Fibroblast of the aortic adventitia (primary cell): ENCODE measurements at regions not wholly inside any gene's neighbourhood (a gene's known extent, or its start where the extent isn't known, plus 50 kb on each side); places are given as distances from the start of the nearest gene placed in this dataset.

Experiments
- DNase-seq: peaks from one replicate; pipeline ENCODE4 v3.0.0-alpha.2; 2010; ENCODE audit warnings: low read depth
- H3K4me3 ChIP-seq: 2 replicates; pipeline ENCODE4 v1.5.1; 2011; ENCODE audit warnings: low read depth, mild to moderate bottlenecking, control low read depth, low read length, moderate library complexity
- TF ChIP-seq, protein P1 (sequence below): IDR thresholded peaks from 2 replicates; pipeline ENCODE4 v1.5.1; 2011; ENCODE audit warnings: mild to moderate bottlenecking, low read length, control low read depth, inconsistent platforms; ENCODE audit not compliant: insufficient read depth

DNA sequence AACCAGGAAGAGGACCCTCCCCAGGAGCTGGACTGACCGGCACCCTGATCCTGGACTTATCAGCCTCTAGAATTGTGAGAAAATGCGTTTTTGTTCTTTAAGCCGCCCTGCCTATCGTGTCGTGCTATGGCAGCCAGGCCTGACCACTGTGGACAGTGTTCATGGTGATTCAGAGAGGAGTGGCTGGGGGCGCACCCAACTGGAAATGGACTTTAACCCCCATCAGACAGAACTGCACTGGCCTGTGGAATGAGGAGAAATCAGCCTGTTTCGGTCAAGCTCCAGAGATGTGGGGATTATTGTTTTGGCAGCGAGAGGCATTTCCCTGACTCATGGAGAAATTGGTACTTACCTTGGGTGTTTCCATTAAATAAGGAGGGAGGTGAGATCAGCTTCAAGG lies 1437.8 kb downstream of the BRD1 start:
- no peak overlapping the region for H3K4me3 ChIP-seq
- TF ChIP-seq, protein P1, sequence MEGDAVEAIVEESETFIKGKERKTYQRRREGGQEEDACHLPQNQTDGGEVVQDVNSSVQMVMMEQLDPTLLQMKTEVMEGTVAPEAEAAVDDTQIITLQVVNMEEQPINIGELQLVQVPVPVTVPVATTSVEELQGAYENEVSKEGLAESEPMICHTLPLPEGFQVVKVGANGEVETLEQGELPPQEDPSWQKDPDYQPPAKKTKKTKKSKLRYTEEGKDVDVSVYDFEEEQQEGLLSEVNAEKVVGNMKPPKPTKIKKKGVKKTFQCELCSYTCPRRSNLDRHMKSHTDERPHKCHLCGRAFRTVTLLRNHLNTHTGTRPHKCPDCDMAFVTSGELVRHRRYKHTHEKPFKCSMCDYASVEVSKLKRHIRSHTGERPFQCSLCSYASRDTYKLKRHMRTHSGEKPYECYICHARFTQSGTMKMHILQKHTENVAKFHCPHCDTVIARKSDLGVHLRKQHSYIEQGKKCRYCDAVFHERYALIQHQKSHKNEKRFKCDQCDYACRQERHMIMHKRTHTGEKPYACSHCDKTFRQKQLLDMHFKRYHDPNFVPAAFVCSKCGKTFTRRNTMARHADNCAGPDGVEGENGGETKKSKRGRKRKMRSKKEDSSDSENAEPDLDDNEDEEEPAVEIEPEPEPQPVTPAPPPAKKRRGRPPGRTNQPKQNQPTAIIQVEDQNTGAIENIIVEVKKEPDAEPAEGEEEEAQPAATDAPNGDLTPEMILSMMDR: no peak
- DNase-seq: no peak

DNA sequence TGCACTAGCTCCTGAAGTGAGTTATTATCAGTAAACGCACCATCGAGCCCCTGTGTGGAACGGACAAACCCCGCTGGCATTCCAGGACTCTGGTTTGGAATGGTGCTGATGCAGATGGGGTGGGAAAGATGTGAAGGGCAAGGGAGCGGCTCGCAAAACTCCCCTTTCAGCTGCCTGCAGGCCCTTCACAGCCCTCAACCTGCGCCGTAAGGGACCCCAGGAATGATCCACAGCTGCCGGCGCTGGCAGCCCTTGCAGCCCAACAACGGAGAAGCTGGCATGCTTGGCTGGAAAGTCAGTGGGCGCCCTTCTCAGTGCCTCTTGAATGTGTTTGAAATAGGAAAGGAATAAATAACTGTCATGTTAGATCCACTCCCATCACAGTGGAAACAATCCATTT lies 1445.5 kb downstream of the BRD1 start:
- no peak overlapping the region for H3K4me3 ChIP-seq
- TF ChIP-seq, protein P1: no peak
- no peak for DNase-seq

DNA sequence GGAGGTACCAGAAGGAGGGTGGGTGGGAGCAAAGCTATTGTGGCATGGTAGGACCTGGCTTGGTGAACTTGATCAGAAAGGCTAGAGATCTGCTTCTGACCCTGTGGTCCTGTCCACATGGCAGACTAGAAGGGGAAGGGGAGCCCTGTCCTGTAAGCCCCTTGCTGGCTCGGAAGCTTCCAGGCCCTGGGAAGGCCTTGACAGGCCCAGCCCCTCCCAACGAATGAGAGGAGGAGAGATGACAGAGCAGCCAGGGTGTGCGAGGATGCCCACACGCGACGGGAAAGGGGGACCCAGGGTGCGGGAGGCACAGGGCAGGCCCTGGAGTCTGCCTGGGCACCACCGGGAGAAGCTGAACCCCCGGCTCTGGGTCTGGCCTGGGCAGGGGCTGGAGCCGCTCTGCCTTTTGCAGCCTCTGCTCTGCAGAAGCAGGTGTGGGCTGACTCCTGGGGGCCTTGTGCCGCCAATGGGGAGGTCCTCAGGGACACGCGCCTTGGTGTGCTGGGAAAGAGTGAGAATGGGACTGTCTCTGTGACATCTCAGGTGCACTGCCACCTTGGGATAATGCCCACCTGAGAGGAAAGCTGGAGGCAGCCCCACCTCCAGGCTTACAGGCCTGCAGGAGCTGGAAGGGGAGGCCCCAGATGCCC lies 1447.5 kb downstream of the BRD1 start:
- no peak overlapping the region for H3K4me3 ChIP-seq
- DNase-seq: no peak
- TF ChIP-seq, protein P1: no peak

DNA sequence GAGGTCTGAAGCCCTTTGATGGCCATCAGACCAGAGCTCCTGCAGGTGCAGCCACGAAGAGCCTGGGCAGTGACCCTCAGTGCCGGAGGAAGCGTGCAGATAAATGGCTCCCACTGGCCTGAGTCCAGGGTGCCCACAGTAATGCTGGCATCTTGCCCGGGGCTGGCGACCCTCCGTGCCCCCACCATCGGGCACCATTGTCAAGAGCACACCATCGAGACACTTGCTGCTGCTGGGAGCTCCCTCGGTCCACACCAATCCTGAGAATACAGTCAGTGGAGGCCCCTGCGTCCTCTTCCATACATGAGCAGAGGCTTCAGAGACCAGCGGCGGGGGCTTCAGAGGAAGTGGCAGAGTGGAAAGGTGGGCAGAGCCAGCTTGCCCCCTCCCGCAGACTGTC lies 1448.3 kb downstream of the BRD1 start:
- no peak for DNase-seq
- TF ChIP-seq, protein P1: no peak
- H3K4me3 ChIP-seq: no peak overlapping the region

DNA sequence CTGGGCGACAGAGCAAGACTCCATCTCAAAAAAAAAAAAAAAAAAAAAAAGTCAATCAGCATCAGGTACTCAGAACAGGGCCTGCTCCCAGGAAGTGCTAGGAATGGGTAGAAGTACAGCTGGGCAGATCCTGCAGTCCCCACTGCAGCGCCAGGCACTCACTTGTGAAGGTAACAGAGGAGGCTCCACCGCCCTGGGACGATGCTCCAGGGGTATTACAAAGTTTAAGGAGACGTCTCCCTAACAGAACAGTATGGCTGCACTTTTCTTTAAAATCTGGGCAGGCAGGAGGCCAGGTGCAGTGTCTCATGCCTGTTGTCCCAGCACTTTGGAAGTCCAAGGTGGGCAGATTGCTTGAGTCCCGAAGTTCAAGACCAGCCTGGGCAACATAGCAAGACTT lies 1449.0 kb downstream of the BRD1 start:
- no peak for DNase-seq

DNA sequence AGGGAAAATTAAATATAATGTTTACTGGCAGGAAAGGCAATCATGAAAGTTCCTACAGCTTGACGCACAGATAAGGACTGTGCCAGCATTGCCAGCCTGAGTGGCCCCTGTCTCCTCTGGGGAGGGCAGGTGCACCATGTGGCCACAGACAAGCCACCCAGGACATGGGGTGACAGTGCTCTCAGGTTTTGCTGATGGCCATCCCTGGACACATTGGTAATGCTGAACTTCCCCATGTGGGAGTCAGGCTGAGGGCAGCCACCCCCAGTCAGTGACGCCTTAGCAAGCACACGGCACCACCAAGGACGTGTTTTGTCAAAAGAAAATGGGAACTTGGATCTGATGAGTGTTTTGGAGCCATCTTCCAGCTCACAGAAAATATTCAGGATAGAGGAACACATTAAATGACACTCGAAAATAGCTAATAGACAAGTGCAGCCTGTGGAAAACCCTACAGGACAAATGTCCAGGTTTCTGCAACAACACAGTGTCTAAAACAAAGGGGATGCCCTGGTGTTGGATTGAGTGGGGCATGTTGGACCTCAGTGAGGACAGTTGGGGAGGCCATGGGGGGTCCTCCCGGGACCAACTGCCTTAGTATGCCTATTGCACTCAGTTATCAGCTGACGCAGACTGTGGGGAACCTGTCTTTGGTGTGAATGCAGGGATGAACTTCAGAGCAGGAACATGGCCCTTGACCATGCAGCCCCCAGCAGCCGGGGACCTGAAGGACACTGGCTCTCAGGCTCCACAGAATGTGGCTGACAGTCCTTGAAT lies 1450.5 kb downstream of the BRD1 start:
- TF ChIP-seq, protein P1: no peak
- no peak overlapping the region for H3K4me3 ChIP-seq
- DNase-seq: no peak

More for the DNA sequence above, 1449.0 kb downstream of the BRD1 start:
- TF ChIP-seq, protein P1: no peak
- no peak overlapping the region for H3K4me3 ChIP-seq
